A673 (cell line): ENCODE measurements at regions not wholly inside any gene's neighbourhood (a gene's known extent, or its start where the extent isn't known, plus 50 kb on each side); places are given as distances from the start of the nearest gene placed in this dataset.

Source experiments
- BruUV-seq: library from RNA; stranded (reverse); fragments of 400-500 nt; replicated peaks from 2 replicates; lab custom pipeline; 2021; lab: Mats Ljungman, UMichigan
- CTCF ChIA-PET: fragments of 300-600 bp; sonication (Branson Sonifier 250); formaldehyde crosslinking; loops from one replicate; lab custom pipeline; 2022; ENCODE audit warnings: antibody characterized with exemption; lab: Charles Lee
- POLR2A ChIA-PET: fragments of 300-600 bp; sonication (Branson Sonifier 250); formaldehyde crosslinking; loops from one replicate; lab custom pipeline; 2022; ENCODE audit warnings: antibody characterized with exemption; ENCODE audit not compliant: low non-redundant PET; lab: Charles Lee
- DNase-seq: peaks from one replicate; pipeline ENCODE4 v3.0.0-alpha.2; 2015; ENCODE audit warnings: low spot score
- H3K27ac ChIP-seq: fragments of 200-600 bp; sonication (generic); 2 replicates; pipeline ENCODE4 v1.5.1; 2016; ENCODE audit warnings: mixed run types, low read depth, mild to moderate bottlenecking, mixed read lengths, antibody characterized with exemption, low read length; ENCODE audit not compliant: poor library complexity, severe bottlenecking
- H3K27me3 ChIP-seq: fragments of 200-600 bp; sonication (generic); replicated peaks from 2 replicates; pipeline ENCODE4 v1.6.1; 2017; ENCODE audit warnings: mixed run types, low read depth, mild to moderate bottlenecking, mixed read lengths, antibody characterized with exemption, low read length; ENCODE audit not compliant: insufficient read depth, poor library complexity
- H3K36me3 ChIP-seq: fragments of 200-600 bp; sonication (generic); 2 replicates; pipeline ENCODE4 v1.6.1; 2016; ENCODE audit warnings: mixed run types, mild to moderate bottlenecking, mixed read lengths, antibody characterized with exemption, low read length; ENCODE audit not compliant: insufficient read depth, poor library complexity, severe bottlenecking
- H3K4me1 ChIP-seq: fragments of 200-600 bp; sonication (generic); 2 replicates; pipeline ENCODE4 v1.6.1; 2017; ENCODE audit warnings: mixed run types, mild to moderate bottlenecking, mixed read lengths, antibody characterized with exemption, low read length; ENCODE audit not compliant: insufficient read depth, poor library complexity, severe bottlenecking
- H3K4me3 ChIP-seq: fragments of 200-600 bp; sonication (generic); 2 replicates; pipeline ENCODE4 v1.5.1; 2016; ENCODE audit warnings: low read depth, mixed run types, mild to moderate bottlenecking, mixed read lengths, low read length; ENCODE audit not compliant: poor library complexity, severe bottlenecking
- H3K9me3 ChIP-seq: fragments of 200-600 bp; sonication (generic); 2 replicates; pipeline ENCODE4 v1.6.1; 2016; ENCODE audit warnings: mixed run types, low read depth, mild to moderate bottlenecking, mixed read lengths, antibody characterized with exemption, low read length; ENCODE audit not compliant: poor library complexity, severe bottlenecking
- EZH2 ChIP-seq: fragments of 200-600 bp; sonication (generic); IDR thresholded peaks from 2 replicates; pipeline ENCODE4 v1.6.1; 2017; ENCODE audit warnings: borderline replicate concordance, low read depth, mild to moderate bottlenecking, mixed read lengths, antibody characterized with exemption, low read length; ENCODE audit not compliant: poor library complexity, severe bottlenecking
- intact Hi-C: fragments of 100-400 bp; cut with micrococcal nuclease; formaldehyde crosslinking; loops from one replicate; pipeline ENCODE4 v1.10.0; 2022; ENCODE audit not compliant: unreplicated experiment
- TF ChIP-seq, protein P1 (sequence below): fragments of 300-800, 200-600 bp; sonication (generic); conservative IDR thresholded peaks from 2 replicates; pipeline ENCODE4 v1.5.1; 2017; ENCODE audit warnings: low read depth, mild to moderate bottlenecking, antibody characterized with exemption, low read length, moderate library complexity, mixed read lengths

DNA sequence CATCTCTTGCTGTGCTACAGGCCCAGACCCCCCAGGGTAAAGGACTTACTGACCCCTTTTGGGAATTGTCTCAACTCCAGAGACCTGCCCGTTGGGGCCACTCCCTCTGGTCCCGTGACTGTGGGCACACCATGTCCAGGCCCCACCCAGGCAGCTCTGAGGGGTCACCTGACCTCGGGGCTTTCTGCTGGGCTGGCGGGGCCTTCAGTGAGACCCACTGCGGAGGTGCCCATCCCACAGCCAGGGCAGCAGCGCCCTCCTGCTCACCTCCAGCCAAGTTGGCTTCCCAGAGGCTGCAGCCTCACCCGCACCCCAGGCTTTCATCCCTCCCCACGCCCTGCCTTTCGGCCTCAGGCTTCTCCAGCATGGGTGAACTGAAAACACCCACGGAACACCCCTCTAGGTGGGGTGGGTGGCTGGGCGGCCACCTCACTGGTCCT, 147.2 kb downstream of the DNAJB6 start:
- H3K27ac ChIP-seq: no peak overlapping the region
- no peak for DNase-seq
- BruUV-seq: no TSS peak
- no peaks in the 10 kb centered on the region for H3K9me3 ChIP-seq
- POLR2A ChIA-PET: no interaction called here
- intact Hi-C loops: no loop called here
- no peaks in the 10 kb centered on the region for H3K36me3 ChIP-seq
- TF ChIP-seq EZH2: no peak
- TF ChIP-seq, protein P1, sequence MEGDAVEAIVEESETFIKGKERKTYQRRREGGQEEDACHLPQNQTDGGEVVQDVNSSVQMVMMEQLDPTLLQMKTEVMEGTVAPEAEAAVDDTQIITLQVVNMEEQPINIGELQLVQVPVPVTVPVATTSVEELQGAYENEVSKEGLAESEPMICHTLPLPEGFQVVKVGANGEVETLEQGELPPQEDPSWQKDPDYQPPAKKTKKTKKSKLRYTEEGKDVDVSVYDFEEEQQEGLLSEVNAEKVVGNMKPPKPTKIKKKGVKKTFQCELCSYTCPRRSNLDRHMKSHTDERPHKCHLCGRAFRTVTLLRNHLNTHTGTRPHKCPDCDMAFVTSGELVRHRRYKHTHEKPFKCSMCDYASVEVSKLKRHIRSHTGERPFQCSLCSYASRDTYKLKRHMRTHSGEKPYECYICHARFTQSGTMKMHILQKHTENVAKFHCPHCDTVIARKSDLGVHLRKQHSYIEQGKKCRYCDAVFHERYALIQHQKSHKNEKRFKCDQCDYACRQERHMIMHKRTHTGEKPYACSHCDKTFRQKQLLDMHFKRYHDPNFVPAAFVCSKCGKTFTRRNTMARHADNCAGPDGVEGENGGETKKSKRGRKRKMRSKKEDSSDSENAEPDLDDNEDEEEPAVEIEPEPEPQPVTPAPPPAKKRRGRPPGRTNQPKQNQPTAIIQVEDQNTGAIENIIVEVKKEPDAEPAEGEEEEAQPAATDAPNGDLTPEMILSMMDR: no peak
- CTCF ChIA-PET: no interaction called here
- H3K4me1 ChIP-seq: no peaks in the 10 kb centered on the region
- no peak overlapping the region for H3K4me3 ChIP-seq
- peaks cover 5% of the 10 kb centered on the region for H3K27me3 ChIP-seq

DNA sequence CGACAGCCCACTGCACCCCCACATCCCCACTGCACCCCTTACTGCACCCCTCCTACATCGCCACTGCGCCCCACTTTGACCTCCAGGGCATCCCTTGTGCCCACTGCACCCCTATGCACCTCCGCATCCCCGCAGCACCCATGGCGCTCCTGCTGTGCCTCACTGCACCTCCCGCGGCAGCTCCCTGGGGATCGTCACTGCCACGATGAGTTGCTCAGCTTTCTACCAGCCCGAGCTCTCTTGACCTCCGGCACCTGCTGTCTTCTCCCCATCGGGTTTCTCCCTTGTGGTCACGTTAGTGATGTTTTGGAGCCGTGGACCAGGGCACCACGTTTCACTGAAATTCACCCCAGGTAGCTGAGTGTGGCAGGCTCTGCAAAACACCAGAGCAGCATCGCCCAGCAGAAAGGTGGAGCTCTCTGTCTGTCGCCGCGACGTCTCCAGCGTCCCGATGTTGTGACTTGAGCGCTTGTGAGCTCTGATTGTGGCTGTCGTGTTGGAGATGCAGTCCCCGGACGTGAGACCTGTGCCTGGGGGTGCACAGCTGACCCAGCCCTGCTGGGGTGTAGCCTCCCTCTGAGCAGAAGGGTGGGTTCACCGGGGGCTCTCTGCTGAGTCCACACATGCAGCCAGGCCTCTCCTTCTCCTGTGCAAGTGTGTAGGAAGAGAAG, 147.7 kb downstream of the DNAJB6 start:
- CTCF ChIA-PET: no interaction called here
- intact Hi-C loops: no loop called here
- H3K36me3 ChIP-seq: no peaks in the 10 kb centered on the region
- POLR2A ChIA-PET: no interaction called here
- no peak overlapping the region for H3K4me3 ChIP-seq
- no TSS peak for BruUV-seq
- no peak overlapping the region for H3K27ac ChIP-seq
- H3K27me3 ChIP-seq: peaks cover 5% of the 10 kb centered on the region
- no peaks in the 10 kb centered on the region for H3K9me3 ChIP-seq
- TF ChIP-seq EZH2: no peak
- TF ChIP-seq, protein P1: no peak
- DNase-seq: no peak
- no peaks in the 10 kb centered on the region for H3K4me1 ChIP-seq

DNA sequence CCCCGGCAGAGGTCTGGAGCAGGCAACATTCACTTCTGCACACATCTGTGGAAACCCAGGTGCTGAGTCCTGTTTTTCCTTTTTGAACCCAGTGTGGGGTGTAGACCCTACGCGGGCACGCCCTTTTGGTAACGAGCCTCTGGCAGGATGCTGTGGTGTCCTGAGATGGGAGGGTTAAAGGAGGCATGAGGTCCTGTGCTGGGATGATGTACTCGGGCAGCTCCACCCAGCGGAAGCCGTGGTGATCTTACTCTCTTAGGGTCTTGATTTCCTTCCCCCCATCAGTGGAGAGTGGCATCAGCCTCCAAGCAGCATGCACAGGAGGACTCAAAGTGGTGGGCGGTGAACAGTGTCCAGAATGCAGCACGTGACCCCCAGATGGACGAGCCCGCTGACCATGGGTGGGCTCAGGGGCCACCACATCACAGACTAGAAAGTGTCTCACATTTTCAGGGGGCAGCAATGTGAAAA, 148.6 kb downstream of the DNAJB6 start:
- Histone ChIP-seq H3K27ac (no peak overlapping the region), H3K27me3 (peaks cover 5% of the 10 kb centered on the region), H3K9me3 (no peaks in the 10 kb centered on the region), H3K36me3 (no peaks in the 10 kb centered on the region), H3K4me3 (no peak overlapping the region), H3K4me1 (no peaks in the 10 kb centered on the region)
- no TSS peak for BruUV-seq
- ChIA-PET CTCF (no interaction called here), POLR2A (no interaction called here)
- no peak for DNase-seq
- TF ChIP-seq, protein P1: no peak
- no peak for TF ChIP-seq EZH2
- intact Hi-C loops: no loop called here
